Adrenal gland (tissue), 9 donors: ENCODE measurements at regions not wholly inside any gene's neighbourhood (a gene's known extent, or its start where the extent isn't known, plus 50 kb on each side); places are given as distances from the start of the nearest gene placed in this dataset.
"Not testable (repeated sequence)": the region's sequence is repeated elsewhere in the genome, so short reads cannot be mapped to it uniquely, and the experiment has no call there.

Experiments used
- DNase-seq, 7 donors: peaks; one replicate each; pipeline ENCODE4 v3.0.0-alpha.2; 2019 to 2020
- H3K27ac ChIP-seq, 5 donors: fragments of 200-600 bp; sonication (generic) in 4 of 5; 1 replicate in 3 of 5; 2 replicates in 2 of 5; pipeline versions ENCODE4 v1.5.1 to v1.8.0; 2016 to 2020; ENCODE audit warnings: mild to moderate bottlenecking in 1 of 5
- H3K27me3 ChIP-seq: fragments of 200-600 bp; 2 replicates; pipeline ENCODE4 v1.8.0; 2021
- H3K36me3 ChIP-seq, 2 donors: fragments of 200-600 bp; replicated peaks in 1 of 2; 1 replicate in 1 of 2; 2 replicates in 1 of 2; pipeline versions ENCODE4 v1.5.1 to v1.8.0; 2018 to 2022
- H3K4me1 ChIP-seq, 2 donors: fragments of 200-600 bp; replicated peaks in 1 of 2; 1 replicate in 1 of 2; 2 replicates in 1 of 2; pipeline versions ENCODE4 v1.5.1 to v1.8.0; 2018 to 2021
- H3K4me3 ChIP-seq, 4 donors: fragments of 200-600 bp; sonication (generic) in 3 of 4; one replicate each; pipeline ENCODE4 v1.5.1; 2016 to 2018
- H3K9me3 ChIP-seq, 3 donors: fragments of 200-600 bp; sonication (generic) in 1 of 3; replicated peaks in 1 of 3; 1 replicate in 2 of 3; 2 replicates in 1 of 3; pipeline versions ENCODE4 v1.5.1 to v1.8.0; 2016 to 2021
- POLR2A ChIP-seq, 2 donors: fragments of 450-650 bp; IDR thresholded peaks; one replicate each; pipeline ENCODE4 v1.6.1; 2017; ENCODE audit warnings: antibody characterized with exemption in 2 of 2, mild to moderate bottlenecking in 2 of 2, moderate library complexity in 1 of 2
- WGBS, 4 donors: extraction: QIAGEN DNeasy Blood & Tissue Kit in 2 of 4; methylation state at CpG; one replicate each; pipeline versions ENCODE4 v1.1.5 to v1.1.7; 2013 to 2017; 5-methylcytosine and 5-hydroxymethylcytosine counted together
- intact Hi-C, 2 donors: fragments of 100-400 bp; cut with DNase I; formaldehyde crosslinking; loops; one replicate each; pipeline versions ENCODE4 v1.14.1 to v1.15.0; 2022 to 2023
- TF ChIP-seq, protein P1 (sequence below), 6 experiments: fragments of 450-650 bp in 4 of 6; fragments of 200-600 bp in 2 of 6; sonication (generic) in 1 of 6; IDR thresholded peaks; 1 replicate in 5 of 6; 2 replicates in 1 of 6; pipeline versions ENCODE4 v1.5.1 to v1.8.0; 2016 to 2021; ENCODE audit warnings: antibody characterized with exemption in 6 of 6, mild to moderate bottlenecking in 2 of 6, moderate library complexity in 1 of 6
- donor health status: healthy with polysubstance abuse.
- donor health status: Bipolar disorder and iron deficiency.
- donor health status: DM: yes; HTN: yes; CAD: no.
- donor health status: DM: no; HTN: no; CAD: no.
- donor health status: DM: no; HTN: no; CAD: no.

GRCh38 chr7:93028610-93029009, 89.2 kb downstream of the SAMD9 start:
- no peak for DNase-seq
- 73 to 97% (median 88%) methylated on average over 3 of the region's 3 CpGs for whole genome bisulfite sequencing, 4 donors
- no peak overlapping the region for H3K4me3 ChIP-seq
- TF ChIP-seq, protein P1, sequence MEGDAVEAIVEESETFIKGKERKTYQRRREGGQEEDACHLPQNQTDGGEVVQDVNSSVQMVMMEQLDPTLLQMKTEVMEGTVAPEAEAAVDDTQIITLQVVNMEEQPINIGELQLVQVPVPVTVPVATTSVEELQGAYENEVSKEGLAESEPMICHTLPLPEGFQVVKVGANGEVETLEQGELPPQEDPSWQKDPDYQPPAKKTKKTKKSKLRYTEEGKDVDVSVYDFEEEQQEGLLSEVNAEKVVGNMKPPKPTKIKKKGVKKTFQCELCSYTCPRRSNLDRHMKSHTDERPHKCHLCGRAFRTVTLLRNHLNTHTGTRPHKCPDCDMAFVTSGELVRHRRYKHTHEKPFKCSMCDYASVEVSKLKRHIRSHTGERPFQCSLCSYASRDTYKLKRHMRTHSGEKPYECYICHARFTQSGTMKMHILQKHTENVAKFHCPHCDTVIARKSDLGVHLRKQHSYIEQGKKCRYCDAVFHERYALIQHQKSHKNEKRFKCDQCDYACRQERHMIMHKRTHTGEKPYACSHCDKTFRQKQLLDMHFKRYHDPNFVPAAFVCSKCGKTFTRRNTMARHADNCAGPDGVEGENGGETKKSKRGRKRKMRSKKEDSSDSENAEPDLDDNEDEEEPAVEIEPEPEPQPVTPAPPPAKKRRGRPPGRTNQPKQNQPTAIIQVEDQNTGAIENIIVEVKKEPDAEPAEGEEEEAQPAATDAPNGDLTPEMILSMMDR (IDR thresholded peaks at IDR 0.05), result no peak
- no peak for TF ChIP-seq POLR2A (IDR thresholded peaks at IDR 0.05)
- intact Hi-C loops, result no loop called here
- H3K27me3 ChIP-seq, result no peaks in the 10 kb centered on the region
- H3K4me1 ChIP-seq, result no peaks in the 10 kb centered on the region
- no peaks in the 10 kb centered on the region for H3K36me3 ChIP-seq
- H3K9me3 ChIP-seq, result no peaks in the 10 kb centered on the region
- no peak overlapping the region for H3K27ac ChIP-seq

DNA sequence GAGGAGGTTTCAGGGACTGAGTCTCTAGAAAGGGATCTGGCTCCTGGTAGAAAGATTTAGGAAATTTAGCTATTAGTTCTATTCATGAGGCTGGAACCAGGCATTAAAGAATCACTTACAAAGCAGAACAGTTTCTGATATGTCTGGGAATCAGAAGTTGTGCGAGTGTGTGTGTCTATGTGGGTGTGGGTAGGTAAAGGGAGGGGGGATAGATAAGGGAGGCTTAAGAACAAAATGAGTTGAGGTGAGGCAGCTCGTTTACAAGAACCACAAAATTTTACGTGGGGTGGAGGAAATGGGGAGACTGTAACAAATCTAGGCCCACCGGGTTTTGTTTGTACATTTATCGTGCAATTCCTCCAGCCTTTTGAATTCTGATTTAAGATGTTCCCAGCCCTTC, 90.7 kb downstream of the SAMD9 start:
- no peaks in the 10 kb centered on the region for H3K9me3 ChIP-seq
- no peak for DNase-seq
- TF ChIP-seq POLR2A (IDR thresholded peaks at IDR 0.05), result no peak
- TF ChIP-seq, protein P1 (IDR thresholded peaks at IDR 0.05), result no peak
- intact Hi-C loops, result no loop called here
- no peaks in the 10 kb centered on the region for H3K36me3 ChIP-seq
- no peak overlapping the region for H3K4me3 ChIP-seq
- 82 to 89% (median 86%) methylated on average over 5 of the region's 5 CpGs for WGBS, 4 donors
- H3K27me3 ChIP-seq, result no peaks in the 10 kb centered on the region
- no peaks in the 10 kb centered on the region for H3K4me1 ChIP-seq
- H3K27ac ChIP-seq, result no peak overlapping the region

- DNase-seq, result no peak
- no peaks in the 10 kb centered on the region for H3K4me1 ChIP-seq
- no peaks in the 10 kb centered on the region for H3K27me3 ChIP-seq
- H3K27ac ChIP-seq, result no peak overlapping the region
- intact Hi-C loops, result no loop called here
- no peaks in the 10 kb centered on the region for H3K36me3 ChIP-seq
- TF ChIP-seq POLR2A (IDR thresholded peaks at IDR 0.05), result no peak
- TF ChIP-seq, protein P1 (IDR thresholded peaks at IDR 0.05), result no peak
- WGBS, 4 donors, result 44 to 51% (median 50%) methylated on average over 3 of the region's 3 CpGs
- no peak overlapping the region for H3K4me3 ChIP-seq
- no peaks in the 10 kb centered on the region for H3K9me3 ChIP-seq
Measured at GRCh38 chr7:93026425-93026824, 91.4 kb downstream of the SAMD9 start.

GRCh38 chr7:93025389-93025788, 92.4 kb downstream of the SAMD9 start:
- H3K27me3 ChIP-seq, result no peaks in the 10 kb centered on the region
- no peak for DNase-seq
- no peak overlapping the region for H3K4me3 ChIP-seq
- no peak for TF ChIP-seq POLR2A (IDR thresholded peaks at IDR 0.05)
- TF ChIP-seq, protein P1 (IDR thresholded peaks at IDR 0.05), result no peak
- WGBS, 4 donors, result 82 to 93% (median 90%) methylated on average over 2 of the region's 2 CpGs
- H3K27ac ChIP-seq, result no peak overlapping the region
- intact Hi-C loops, result no loop called here
- H3K4me1 ChIP-seq, result no peaks in the 10 kb centered on the region
- H3K9me3 ChIP-seq, result no peaks in the 10 kb centered on the region
- no peaks in the 10 kb centered on the region for H3K36me3 ChIP-seq

GRCh38 chr7:93022931-93023478, 94.8 kb downstream of the SAMD9 start:
- H3K9me3 ChIP-seq, H3K27ac ChIP-seq, H3K4me1 ChIP-seq, DNase-seq, H3K27me3 ChIP-seq, H3K4me3 ChIP-seq, H3K36me3 ChIP-seq, intact Hi-C loops: not testable (repeated sequence)
- WGBS, 4 donors, result 89 to 96% (median 93%) methylated on average over 6 of the region's 6 CpGs
